ENCODE measurements at regions not wholly inside any gene's neighbourhood (a gene's known extent, or its start where the extent isn't known, plus 50 kb on each side); places are given as distances from the start of the nearest gene placed in this dataset.

- ChIA-PET CTCF (interaction anchor here (1.1 to 1.4 kb wide), 3 partner anchors 9 to 22 kb away, joined by 3 to 4 read pairs (median 3); no protein-coding TSS in a partner anchor), POLR2A (interaction anchor here (0.7 to 2.1 kb wide), 4 partner anchors 22 to 51 kb away, joined by 3 to 5 read pairs (median 4); partner anchors contain the start of gene YWHAQ)
- Mint-ChIP-seq H3K4me1 (ENCODE audit: low read depth) (peaks cover 20% of the 10 kb centered on the region), H3K36me3 (ENCODE audit: low read depth) (peaks cover 10% of the 10 kb centered on the region), H3K4me3 (peak overlapping the region; percentile 38), H3K27ac (peak overlapping the region; percentile 92), H3K27me3 (ENCODE audit: low read depth) (peaks cover 2% of the 10 kb centered on the region), H3K9me3 (ENCODE audit: insufficient read depth) (peaks cover 5% of the 10 kb centered on the region)
- ATAC-seq (peak; percentile 97), DNase-seq (peak; percentile 71)
Measured at GRCh38 chr2:9681427-9681817, 50.6 kb upstream of the YWHAQ start.

DNA sequence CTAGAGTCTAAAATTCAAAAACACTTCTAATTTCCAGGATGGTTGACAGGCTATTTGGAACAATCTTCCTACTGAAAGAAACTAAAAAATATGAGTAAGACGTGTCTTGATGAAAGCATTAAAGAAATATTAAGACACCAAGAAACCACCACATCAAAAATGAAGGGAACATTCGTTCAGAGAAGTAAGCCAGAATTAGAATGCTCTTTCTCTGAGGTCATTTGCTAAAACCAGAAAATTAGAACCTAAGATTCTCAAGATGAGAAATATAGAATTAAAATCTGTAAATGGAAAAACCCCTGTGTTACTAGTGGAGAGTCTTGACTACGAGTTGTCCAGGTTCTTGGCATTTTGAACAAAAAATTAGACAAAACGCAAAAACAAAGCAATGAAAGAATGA, 54.8 kb upstream of the YWHAQ start:
- no peak for ATAC-seq
- ChIA-PET CTCF (no interaction called here), POLR2A (no interaction called here)
- H3K9me3 Mint-ChIP-seq (ENCODE audit: insufficient read depth): no peaks in the 10 kb centered on the region
- no peak overlapping the region for H3K4me3 Mint-ChIP-seq
- H3K27ac Mint-ChIP-seq: no peak overlapping the region
- no peak for DNase-seq
- H3K4me1 Mint-ChIP-seq (ENCODE audit: low read depth): peaks cover 16% of the 10 kb centered on the region
- H3K27me3 Mint-ChIP-seq (ENCODE audit: low read depth): peaks cover 4% of the 10 kb centered on the region
- peaks cover 6% of the 10 kb centered on the region for H3K36me3 Mint-ChIP-seq (ENCODE audit: low read depth)

DNA sequence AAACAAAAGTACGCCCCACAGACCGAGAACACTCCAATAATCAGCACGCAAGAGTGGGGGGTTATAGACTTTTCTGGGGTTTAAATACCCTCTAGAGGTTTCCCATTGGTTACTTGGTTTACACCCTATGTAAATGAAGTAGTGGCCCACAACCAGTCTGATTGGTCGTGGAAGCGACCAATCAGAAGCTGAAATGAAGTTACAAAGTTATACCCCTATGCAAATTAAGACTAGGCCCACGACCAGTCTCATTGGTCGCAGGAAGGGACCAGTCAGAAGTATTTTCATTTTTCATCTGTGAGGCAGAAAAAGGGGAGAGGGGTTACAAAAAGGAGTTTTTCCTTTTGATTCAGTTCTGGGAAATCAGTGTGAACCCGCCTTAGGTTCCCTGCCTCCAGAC, 55.3 kb upstream of the YWHAQ start:
- peaks cover 4% of the 10 kb centered on the region for H3K36me3 Mint-ChIP-seq (ENCODE audit: low read depth)
- ChIA-PET CTCF (no interaction called here), POLR2A (no interaction called here)
- no peak overlapping the region for H3K4me3 Mint-ChIP-seq
- no peak overlapping the region for H3K27ac Mint-ChIP-seq
- ATAC-seq: no peak
- peaks cover 4% of the 10 kb centered on the region for H3K27me3 Mint-ChIP-seq (ENCODE audit: low read depth)
- DNase-seq: no peak
- H3K9me3 Mint-ChIP-seq (ENCODE audit: insufficient read depth): no peaks in the 10 kb centered on the region
- H3K4me1 Mint-ChIP-seq (ENCODE audit: low read depth): peaks cover 11% of the 10 kb centered on the region

- no peaks in the 10 kb centered on the region for H3K9me3 Mint-ChIP-seq (ENCODE audit: insufficient read depth)
- peaks cover 4% of the 10 kb centered on the region for H3K27me3 Mint-ChIP-seq (ENCODE audit: low read depth)
- no peak overlapping the region for H3K27ac Mint-ChIP-seq
- ChIA-PET CTCF (interaction anchor here (0.8 to 1.0 kb wide), 2 partner anchors 8 to 17 kb away, joined by 3 to 4 read pairs; no protein-coding TSS in a partner anchor), POLR2A (interaction anchor here (1.5 kb wide), 1 partner anchor 59 kb away, joined by 3 read pairs; the partner anchor contains the start of gene YWHAQ)
- DNase-seq (no peak), ATAC-seq (no peak)
- no peaks in the 10 kb centered on the region for H3K36me3 Mint-ChIP-seq (ENCODE audit: low read depth)
- peaks cover 9% of the 10 kb centered on the region for H3K4me1 Mint-ChIP-seq (ENCODE audit: low read depth)
- no peak overlapping the region for H3K4me3 Mint-ChIP-seq
Measured at GRCh38 chr2:9690252-9690651, 59.5 kb upstream of the YWHAQ start.

DNA sequence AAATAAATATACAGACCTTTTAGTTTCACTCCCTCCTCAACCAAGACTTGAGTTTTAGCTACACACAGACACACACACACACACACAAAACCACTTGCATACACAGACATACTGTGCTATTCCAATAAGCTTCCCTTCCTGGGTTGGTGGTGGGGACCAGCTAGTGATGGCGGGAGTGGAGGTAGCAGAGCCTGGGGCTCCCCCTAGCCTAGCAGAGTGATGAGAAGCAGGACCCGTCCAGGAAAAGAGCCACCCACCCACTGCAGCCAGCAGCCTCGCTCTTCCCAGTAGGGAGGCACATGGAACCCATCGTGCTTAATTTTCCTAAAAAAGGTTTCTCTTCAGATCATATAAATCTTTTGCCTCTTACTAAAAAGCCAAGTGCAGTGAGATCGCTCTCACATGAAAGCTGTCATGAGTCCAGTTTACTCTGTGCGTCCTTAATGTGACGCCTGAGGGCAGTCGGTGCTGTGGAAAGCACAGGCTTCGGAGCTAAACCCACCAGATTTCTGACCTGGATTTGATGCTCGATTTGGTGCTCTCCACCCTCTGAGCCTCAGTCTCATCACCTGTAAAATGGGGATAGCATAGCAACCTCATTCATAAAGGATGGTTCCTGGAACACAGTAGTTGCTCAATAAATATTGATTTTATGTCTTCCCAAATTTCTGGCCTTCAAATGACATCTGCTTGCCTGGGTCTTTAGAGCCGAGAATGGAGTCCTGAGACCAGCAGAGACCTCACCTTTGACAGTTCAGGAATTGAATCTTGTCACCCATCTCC, 60.1 kb upstream of the YWHAQ start:
- Mint-ChIP-seq H3K9me3 (ENCODE audit: insufficient read depth) (no peaks in the 10 kb centered on the region), H3K27me3 (ENCODE audit: low read depth) (peaks cover 4% of the 10 kb centered on the region), H3K27ac (no peak overlapping the region), H3K36me3 (ENCODE audit: low read depth) (no peaks in the 10 kb centered on the region), H3K4me1 (ENCODE audit: low read depth) (peaks cover 9% of the 10 kb centered on the region), H3K4me3 (no peak overlapping the region)
- ChIA-PET POLR2A (interaction anchor here (0.6 kb wide), 1 partner anchor 466 kb away, joined by 3 read pairs; no protein-coding TSS in a partner anchor), CTCF (interaction anchor here (0.8 to 1.0 kb wide), 2 partner anchors 9 to 16 kb away, joined by 3 to 4 read pairs; no protein-coding TSS in a partner anchor)
- DNase-seq (no peak), ATAC-seq (no peak)

DNA sequence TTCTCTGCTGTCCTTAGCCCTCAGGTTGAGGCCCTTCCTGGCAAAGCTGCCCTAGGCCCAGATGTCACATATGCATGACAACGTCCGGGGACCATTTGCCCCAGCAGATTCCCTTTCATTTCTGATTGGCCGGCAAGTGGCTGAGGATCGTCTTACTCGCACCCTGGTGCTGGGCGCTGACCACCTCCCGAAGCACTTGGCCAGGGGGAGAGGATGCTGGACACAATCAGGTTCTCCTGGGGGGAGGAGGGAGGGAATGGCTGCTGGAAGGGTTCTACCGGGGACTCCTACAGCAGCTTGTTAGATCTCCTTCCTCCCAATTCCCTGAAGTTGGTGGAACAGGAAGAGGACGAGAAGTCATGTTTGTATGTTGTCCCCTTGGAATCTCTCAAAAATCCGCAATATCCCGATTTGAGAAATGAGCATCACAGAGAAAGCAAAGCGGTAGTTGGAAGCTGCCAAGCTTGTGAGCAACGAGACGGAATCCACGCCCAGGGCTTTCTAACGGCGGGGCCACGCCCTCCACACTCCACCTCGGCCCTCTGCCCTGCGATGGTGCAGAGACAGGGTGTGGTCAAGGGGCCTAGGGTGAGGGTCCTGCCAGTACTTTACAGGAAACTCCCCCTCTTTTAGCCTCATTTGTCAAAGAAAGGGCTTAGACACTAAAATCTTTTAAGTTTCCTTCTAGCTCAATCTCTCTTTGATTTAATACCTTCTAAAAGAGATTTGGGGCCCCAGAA, 61.8 kb upstream of the YWHAQ start:
- Mint-ChIP-seq H3K27ac (no peak overlapping the region), H3K27me3 (ENCODE audit: low read depth) (peaks cover 6% of the 10 kb centered on the region), H3K4me1 (ENCODE audit: low read depth) (peaks cover 12% of the 10 kb centered on the region), H3K9me3 (ENCODE audit: insufficient read depth) (no peaks in the 10 kb centered on the region), H3K36me3 (ENCODE audit: low read depth) (no peaks in the 10 kb centered on the region), H3K4me3 (no peak overlapping the region)
- no peak for ATAC-seq
- DNase-seq: no peak
- CTCF ChIA-PET: interaction anchor here (1.1 kb wide), 1 partner anchor 11 kb away, joined by 3 read pairs; no protein-coding TSS in a partner anchor
- POLR2A ChIA-PET: interaction anchor here (1.5 kb wide), 1 partner anchor 37 kb away, joined by 5 read pairs; no protein-coding TSS in a partner anchor

GRCh38 chr2:9693196-9693491, 62.3 kb upstream of the YWHAQ start:
- Mint-ChIP-seq H3K9me3 (ENCODE audit: insufficient read depth) (no peaks in the 10 kb centered on the region), H3K4me3 (no peak overlapping the region), H3K4me1 (ENCODE audit: low read depth) (peaks cover 18% of the 10 kb centered on the region), H3K27ac (no peak overlapping the region), H3K27me3 (ENCODE audit: low read depth) (peaks cover 6% of the 10 kb centered on the region), H3K36me3 (ENCODE audit: low read depth) (no peaks in the 10 kb centered on the region)
- no peak for ATAC-seq
- POLR2A ChIA-PET: interaction anchor here (1.5 kb wide), 1 partner anchor 38 kb away, joined by 5 read pairs; no protein-coding TSS in a partner anchor
- CTCF ChIA-PET: interaction anchor here (1.1 kb wide), 1 partner anchor 11 kb away, joined by 3 read pairs; no protein-coding TSS in a partner anchor
- DNase-seq: no peak

GRCh38 chr2:9693646-9694045, 62.8 kb upstream of the YWHAQ start:
- peaks cover 6% of the 10 kb centered on the region for H3K27me3 Mint-ChIP-seq (ENCODE audit: low read depth)
- H3K9me3 Mint-ChIP-seq (ENCODE audit: insufficient read depth): no peaks in the 10 kb centered on the region
- ATAC-seq (no peak), DNase-seq (no peak)
- ChIA-PET POLR2A (interaction anchor here (1.5 kb wide), 1 partner anchor 38 kb away, joined by 5 read pairs; no protein-coding TSS in a partner anchor), CTCF (no interaction called here)
- H3K36me3 Mint-ChIP-seq (ENCODE audit: low read depth): no peaks in the 10 kb centered on the region
- H3K27ac Mint-ChIP-seq: no peak overlapping the region
- peaks cover 21% of the 10 kb centered on the region for H3K4me1 Mint-ChIP-seq (ENCODE audit: low read depth)
- H3K4me3 Mint-ChIP-seq: no peak overlapping the region

DNA sequence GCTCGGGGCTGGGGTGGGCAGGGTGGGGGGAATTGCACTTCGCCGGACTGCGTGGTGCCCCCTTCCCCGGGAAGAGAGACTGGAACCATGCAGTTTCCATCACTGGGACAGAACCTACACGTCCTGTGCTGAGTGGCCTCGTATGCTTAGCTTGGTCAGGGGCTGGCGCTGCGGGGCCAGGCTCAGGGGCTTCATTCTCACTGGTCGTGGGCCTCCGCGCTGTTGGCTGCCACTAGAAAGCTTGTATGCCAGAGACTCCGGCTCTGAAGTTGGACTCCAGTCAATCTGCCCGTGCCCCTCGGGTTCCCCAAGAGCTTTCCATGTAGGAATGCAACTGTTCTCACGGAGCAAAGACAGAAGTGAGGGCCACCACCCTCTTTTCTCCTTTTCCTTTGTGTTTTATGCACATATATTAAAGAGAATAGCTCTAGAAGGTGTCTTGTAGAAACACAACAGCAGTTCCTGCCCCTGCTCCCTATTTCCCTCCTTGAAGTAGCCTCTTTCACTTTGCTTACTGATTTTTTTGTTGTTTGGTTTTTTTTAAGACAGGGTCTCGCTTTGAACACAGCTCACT, 64.0 kb upstream of the YWHAQ start:
- H3K4me1 Mint-ChIP-seq (ENCODE audit: low read depth): peaks cover 27% of the 10 kb centered on the region
- no peak for ATAC-seq
- no peak overlapping the region for H3K4me3 Mint-ChIP-seq
- POLR2A ChIA-PET: interaction anchor here (0.9 to 1.0 kb wide), 2 partner anchors 17 to 149 kb away, joined by 3 read pairs; no protein-coding TSS in a partner anchor
- peaks cover 9% of the 10 kb centered on the region for H3K27me3 Mint-ChIP-seq (ENCODE audit: low read depth)
- no peaks in the 10 kb centered on the region for H3K36me3 Mint-ChIP-seq (ENCODE audit: low read depth)
- no peak for DNase-seq
- H3K9me3 Mint-ChIP-seq (ENCODE audit: insufficient read depth): no peaks in the 10 kb centered on the region
- no peak overlapping the region for H3K27ac Mint-ChIP-seq
- CTCF ChIA-PET: no interaction called here

- H3K4me3 Mint-ChIP-seq: no peak overlapping the region
- ChIA-PET POLR2A (interaction anchor here (1.6 kb wide), 1 partner anchor 32 kb away, joined by 3 read pairs; no protein-coding TSS in a partner anchor), CTCF (no interaction called here)
- no peaks in the 10 kb centered on the region for H3K36me3 Mint-ChIP-seq (ENCODE audit: low read depth)
- peaks cover 18% of the 10 kb centered on the region for H3K27me3 Mint-ChIP-seq (ENCODE audit: low read depth)
- peaks cover 30% of the 10 kb centered on the region for H3K4me1 Mint-ChIP-seq (ENCODE audit: low read depth)
- no peaks in the 10 kb centered on the region for H3K9me3 Mint-ChIP-seq (ENCODE audit: insufficient read depth)
- ATAC-seq (no peak), DNase-seq (no peak)
- H3K27ac Mint-ChIP-seq: no peak overlapping the region
Measured at GRCh38 chr2:9695941-9696340, 65.1 kb upstream of the YWHAQ start.

DNA sequence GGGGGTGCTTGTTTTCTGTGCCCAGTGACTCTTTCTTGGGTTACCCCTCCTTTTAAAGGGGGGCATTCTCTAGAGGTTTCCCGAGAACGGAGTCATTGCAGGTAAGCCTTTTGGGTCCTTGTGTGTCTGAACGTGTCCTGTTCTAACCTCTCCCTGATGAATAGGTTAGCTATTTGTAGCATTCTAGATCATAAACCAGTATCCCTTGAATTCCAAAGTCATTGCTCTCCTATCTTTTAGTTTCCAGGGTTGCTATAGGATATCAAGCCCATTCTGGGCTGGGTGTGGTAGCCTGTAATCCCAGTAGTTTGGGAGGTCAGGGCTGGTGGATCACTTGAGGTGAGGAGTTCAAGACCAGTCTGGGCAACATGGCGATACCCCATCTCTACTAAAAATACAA, 65.9 kb upstream of the YWHAQ start:
- peaks cover 3% of the 10 kb centered on the region for H3K36me3 Mint-ChIP-seq (ENCODE audit: low read depth)
- CTCF ChIA-PET: no interaction called here
- POLR2A ChIA-PET: interaction anchor here (1.6 kb wide), 1 partner anchor 33 kb away, joined by 3 read pairs; no protein-coding TSS in a partner anchor
- no peak overlapping the region for H3K4me3 Mint-ChIP-seq
- no peak overlapping the region for H3K27ac Mint-ChIP-seq
- no peaks in the 10 kb centered on the region for H3K9me3 Mint-ChIP-seq (ENCODE audit: insufficient read depth)
- peaks cover 30% of the 10 kb centered on the region for H3K4me1 Mint-ChIP-seq (ENCODE audit: low read depth)
- peaks cover 23% of the 10 kb centered on the region for H3K27me3 Mint-ChIP-seq (ENCODE audit: low read depth)
- no peak for ATAC-seq
- no peak for DNase-seq
